ENCODE measurements at regions not wholly inside any gene's neighbourhood (a gene's known extent, or its start where the extent isn't known, plus 50 kb on each side); places are given as distances from the start of the nearest gene placed in this dataset.
"Not testable (repeated sequence)": the region's sequence is repeated elsewhere in the genome, so short reads cannot be mapped to it uniquely, and the experiment has no call there.

- DNase-seq = not testable (repeated sequence)
Observed at GRCh38 chr2:209312450-209312849, 111.4 kb upstream of the MAP2 start.

- no peak for DNase-seq
Observed at GRCh38 chr2:209314653-209315052, 109.2 kb upstream of the MAP2 start.

GRCh38 chr2:209316141-209316540 is 107.7 kb upstream of the MAP2 start:
- DNase-seq = no peak

GRCh38 chr2:209321076-209321475 is 102.8 kb upstream of the MAP2 start:
- DNase-seq = no peak

- DNase-seq = no peak
Observed at GRCh38 chr2:209321581-209321980, 102.3 kb upstream of the MAP2 start.

GRCh38 chr2:209322041-209322440 is 101.8 kb upstream of the MAP2 start:
- no peak for DNase-seq

GRCh38 chr2:209322905-209323512 is 100.8 kb upstream of the MAP2 start:
- DNase-seq = no peak

GRCh38 chr2:209323738-209324137 is 100.1 kb upstream of the MAP2 start:
- peak; percentile 28 for DNase-seq

GRCh38 chr2:209324281-209324680 is 99.6 kb upstream of the MAP2 start:
- DNase-seq = peak; percentile 64

- peak; percentile 43 for DNase-seq
Observed at GRCh38 chr2:209331291-209331844, 92.5 kb upstream of the MAP2 start.

GRCh38 chr2:209334188-209335017 is 89.4 kb upstream of the MAP2 start:
- DNase-seq = peak; percentile 77

GRCh38 chr2:209340522-209340921 is 83.3 kb upstream of the MAP2 start:
- no peak for DNase-seq

GRCh38 chr2:209344349-209344748 is 79.5 kb upstream of the MAP2 start:
- no peak for DNase-seq

- no peak for DNase-seq
Observed at GRCh38 chr2:209348433-209348832, 75.4 kb upstream of the MAP2 start.

GRCh38 chr2:209351636-209352035 is 72.2 kb upstream of the MAP2 start:
- DNase-seq = no peak

- DNase-seq = no peak
Observed at GRCh38 chr2:209358992-209359391, 64.9 kb upstream of the MAP2 start.

GRCh38 chr2:209367075-209367747 is 56.6 kb upstream of the MAP2 start:
- DNase-seq = no peak

GRCh38 chr2:209368406-209368805 is 55.4 kb upstream of the MAP2 start:
- no peak for DNase-seq

- no peak for DNase-seq
Observed at GRCh38 chr2:209368914-209369313, 54.9 kb upstream of the MAP2 start.

- no peak for DNase-seq
Observed at GRCh38 chr2:209369656-209370055, 54.2 kb upstream of the MAP2 start.

GRCh38 chr2:209371407-209371806 is 52.4 kb upstream of the MAP2 start:
- no peak for DNase-seq
